WERI-Rb-1 (cell line): ENCODE measurements at regions not wholly inside any gene's neighbourhood (a gene's known extent, or its start where the extent isn't known, plus 50 kb on each side); places are given as distances from the start of the nearest gene placed in this dataset.

Experiments
- DNase-seq: peaks from one replicate; pipeline ENCODE4 v3.0.0-alpha.2; 2020
- H3K27ac ChIP-seq: fragments of 250-450 bp; sonication (Bioruptor Pico); 2 replicates; pipeline ENCODE4 v1.5.1; 2020; ENCODE audit warnings: mild to moderate bottlenecking, moderate library complexity
- H3K27me3 ChIP-seq: fragments of 250-450 bp; sonication (Bioruptor Pico); 2 replicates; pipeline ENCODE4 v1.5.1; 2021; ENCODE audit warnings: mild to moderate bottlenecking, low read depth, moderate library complexity; ENCODE audit not compliant: insufficient read depth, severe bottlenecking
- H3K36me3 ChIP-seq: fragments of 250-450 bp; sonication (Bioruptor Pico); 2 replicates; pipeline ENCODE4 v1.5.1; 2020; ENCODE audit warnings: mild to moderate bottlenecking, moderate library complexity
- H3K4me3 ChIP-seq: 2 replicates; pipeline ENCODE4 v1.5.1; 2011; ENCODE audit warnings: low read depth, mild to moderate bottlenecking, control low read depth, low read length
- H3K9me3 ChIP-seq: fragments of 250-450 bp; sonication (Bioruptor Pico); 2 replicates; pipeline ENCODE4 v1.5.1; 2021; ENCODE audit warnings: mild to moderate bottlenecking, moderate library complexity; ENCODE audit not compliant: severe bottlenecking
- TF ChIP-seq, protein P1 (sequence below): IDR thresholded peaks from 2 replicates; pipeline ENCODE4 v1.5.1; 2011; ENCODE audit warnings: low read depth, mild to moderate bottlenecking, control low read depth, inconsistent platforms, low read length

GRCh38 chr5:96259151-96259772 lies 173.8 kb downstream of the PCSK1 start:
- no peak overlapping the region for H3K27ac ChIP-seq
- DNase-seq: no peak
- H3K27me3 ChIP-seq: no peaks in the 10 kb centered on the region
- no peaks in the 10 kb centered on the region for H3K36me3 ChIP-seq
- H3K9me3 ChIP-seq: no peaks in the 10 kb centered on the region
- H3K4me3 ChIP-seq: no peak overlapping the region
- TF ChIP-seq, protein P1, sequence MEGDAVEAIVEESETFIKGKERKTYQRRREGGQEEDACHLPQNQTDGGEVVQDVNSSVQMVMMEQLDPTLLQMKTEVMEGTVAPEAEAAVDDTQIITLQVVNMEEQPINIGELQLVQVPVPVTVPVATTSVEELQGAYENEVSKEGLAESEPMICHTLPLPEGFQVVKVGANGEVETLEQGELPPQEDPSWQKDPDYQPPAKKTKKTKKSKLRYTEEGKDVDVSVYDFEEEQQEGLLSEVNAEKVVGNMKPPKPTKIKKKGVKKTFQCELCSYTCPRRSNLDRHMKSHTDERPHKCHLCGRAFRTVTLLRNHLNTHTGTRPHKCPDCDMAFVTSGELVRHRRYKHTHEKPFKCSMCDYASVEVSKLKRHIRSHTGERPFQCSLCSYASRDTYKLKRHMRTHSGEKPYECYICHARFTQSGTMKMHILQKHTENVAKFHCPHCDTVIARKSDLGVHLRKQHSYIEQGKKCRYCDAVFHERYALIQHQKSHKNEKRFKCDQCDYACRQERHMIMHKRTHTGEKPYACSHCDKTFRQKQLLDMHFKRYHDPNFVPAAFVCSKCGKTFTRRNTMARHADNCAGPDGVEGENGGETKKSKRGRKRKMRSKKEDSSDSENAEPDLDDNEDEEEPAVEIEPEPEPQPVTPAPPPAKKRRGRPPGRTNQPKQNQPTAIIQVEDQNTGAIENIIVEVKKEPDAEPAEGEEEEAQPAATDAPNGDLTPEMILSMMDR: no peak

GRCh38 chr5:96258692-96259091 lies 174.4 kb downstream of the PCSK1 start:
- H3K9me3 ChIP-seq: no peaks in the 10 kb centered on the region
- TF ChIP-seq, protein P1: no peak
- H3K36me3 ChIP-seq: no peaks in the 10 kb centered on the region
- H3K4me3 ChIP-seq: no peak overlapping the region
- H3K27ac ChIP-seq: no peak overlapping the region
- DNase-seq: no peak
- H3K27me3 ChIP-seq: no peaks in the 10 kb centered on the region

DNA sequence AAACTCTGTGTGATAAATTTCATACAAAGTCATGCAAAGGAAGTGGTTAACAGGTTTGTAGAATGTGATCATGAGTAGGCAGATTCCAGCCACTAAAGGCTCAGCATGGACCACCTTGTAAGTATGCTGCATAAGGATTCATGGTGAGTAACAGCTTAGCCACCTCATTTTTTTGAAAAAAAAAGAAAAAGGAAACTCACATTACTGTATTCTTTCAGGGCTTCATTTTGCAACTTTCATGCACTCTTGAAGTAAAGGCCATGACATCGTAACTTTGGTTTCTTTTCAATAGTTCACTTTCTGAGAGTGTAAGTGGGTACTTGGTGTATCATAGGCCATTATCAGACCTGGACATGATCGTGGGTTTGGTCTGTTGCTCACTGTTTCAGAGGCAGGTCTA lies 175.1 kb downstream of the PCSK1 start:
- TF ChIP-seq, protein P1: no peak
- no peaks in the 10 kb centered on the region for H3K36me3 ChIP-seq
- H3K9me3 ChIP-seq: no peaks in the 10 kb centered on the region
- H3K27me3 ChIP-seq: no peaks in the 10 kb centered on the region
- H3K4me3 ChIP-seq: no peak overlapping the region
- DNase-seq: no peak
- H3K27ac ChIP-seq: no peak overlapping the region

GRCh38 chr5:96256795-96257470 lies 176.1 kb downstream of the PCSK1 start:
- DNase-seq: peak; percentile 66
- Histone ChIP-seq H3K27me3 (no peaks in the 10 kb centered on the region), H3K36me3 (no peaks in the 10 kb centered on the region), H3K27ac (no peak overlapping the region), H3K4me3 (no peak overlapping the region), H3K9me3 (no peaks in the 10 kb centered on the region)
- TF ChIP-seq, protein P1: 0 out of 2 replicates have a peak, but pooled peaks have one; percentile 10

DNA sequence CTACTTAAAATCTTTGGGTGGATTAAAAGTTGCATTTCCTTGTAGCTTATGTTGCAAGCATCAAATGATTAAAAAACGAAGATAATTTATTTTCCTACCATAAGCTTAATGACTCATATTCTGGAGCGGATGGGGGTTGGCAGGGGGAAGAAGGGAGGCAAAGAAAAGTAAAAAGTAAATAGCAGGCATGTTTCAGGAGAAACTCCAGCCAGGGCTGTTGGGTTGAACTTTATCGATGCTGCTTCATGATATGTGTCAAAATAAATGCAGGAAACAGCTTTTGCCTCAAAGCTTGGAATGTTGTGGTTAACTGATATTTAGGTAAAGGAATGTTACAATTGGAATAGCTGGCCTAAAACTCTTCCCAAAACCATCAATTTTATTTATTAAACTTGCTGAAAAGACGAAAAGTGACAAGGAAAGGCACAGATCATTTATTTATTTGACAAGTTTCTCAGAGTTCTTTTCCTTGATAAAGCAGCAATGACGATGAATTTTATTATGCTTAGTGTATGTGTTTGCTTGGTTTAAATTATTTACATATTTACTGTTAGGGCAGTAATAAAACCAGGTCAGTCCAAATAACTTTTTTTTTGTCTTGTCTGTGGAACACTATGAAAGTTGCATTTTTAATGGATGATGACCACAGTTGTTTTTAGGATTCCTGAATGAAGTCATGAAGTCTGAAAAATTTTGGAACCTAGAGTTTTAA lies 177.9 kb downstream of the PCSK1 start:
- Histone ChIP-seq H3K27me3 (no peaks in the 10 kb centered on the region), H3K4me3 (no peak overlapping the region), H3K9me3 (no peaks in the 10 kb centered on the region), H3K36me3 (no peaks in the 10 kb centered on the region), H3K27ac (no peak overlapping the region)
- TF ChIP-seq, protein P1: no peak
- DNase-seq: no peak
